MG63 (cell line): ENCODE measurements at regions not wholly inside any gene's neighbourhood (a gene's known extent, or its start where the extent isn't known, plus 50 kb on each side); places are given as distances from the start of the nearest gene placed in this dataset.

Source experiments
- DNase-seq: peaks from one replicate; pipeline ENCODE4 v3.0.0-alpha.2; 2020
- H3K27me3 ChIP-seq: fragments of 250-450 bp; sonication (Bioruptor Pico); 2 replicates; pipeline ENCODE4 v1.5.1; 2020; ENCODE audit warnings: mild to moderate bottlenecking, moderate library complexity
- H3K36me3 ChIP-seq: fragments of 250-450 bp; sonication (Bioruptor Pico); 2 replicates; pipeline ENCODE4 v1.5.1; 2020; ENCODE audit warnings: mild to moderate bottlenecking, moderate library complexity
- H3K4me3 ChIP-seq: fragments of 250-450 bp; sonication (Bioruptor Pico); 2 replicates; pipeline ENCODE4 v1.5.1; 2020; ENCODE audit warnings: mild to moderate bottlenecking, moderate library complexity
- H3K9me3 ChIP-seq: fragments of 250-450 bp; sonication (Bioruptor Pico); 2 replicates; pipeline ENCODE4 v1.5.1; 2020; ENCODE audit warnings: mild to moderate bottlenecking, moderate library complexity

DNA sequence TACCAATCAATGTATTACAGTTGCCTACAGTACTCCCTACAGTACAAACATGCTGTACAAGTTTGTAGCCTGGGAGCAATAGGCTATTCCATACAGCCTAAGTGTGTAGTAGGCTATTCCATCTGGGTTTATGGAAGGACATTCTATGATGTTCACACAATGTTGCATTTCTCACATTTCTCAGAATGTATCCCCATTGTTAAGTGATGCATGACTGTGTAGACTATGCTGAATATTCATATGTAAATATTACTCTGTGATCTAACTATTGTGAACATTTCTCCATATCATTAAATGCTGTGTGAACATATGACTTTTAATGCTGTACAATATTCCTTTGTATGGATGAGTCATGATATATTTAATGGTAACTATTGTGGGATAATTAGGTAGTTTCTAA, 139.2 kb upstream of the ADAMTS9 start:
- no peaks in the 10 kb centered on the region for H3K9me3 ChIP-seq
- no peaks in the 10 kb centered on the region for H3K36me3 ChIP-seq

DNA sequence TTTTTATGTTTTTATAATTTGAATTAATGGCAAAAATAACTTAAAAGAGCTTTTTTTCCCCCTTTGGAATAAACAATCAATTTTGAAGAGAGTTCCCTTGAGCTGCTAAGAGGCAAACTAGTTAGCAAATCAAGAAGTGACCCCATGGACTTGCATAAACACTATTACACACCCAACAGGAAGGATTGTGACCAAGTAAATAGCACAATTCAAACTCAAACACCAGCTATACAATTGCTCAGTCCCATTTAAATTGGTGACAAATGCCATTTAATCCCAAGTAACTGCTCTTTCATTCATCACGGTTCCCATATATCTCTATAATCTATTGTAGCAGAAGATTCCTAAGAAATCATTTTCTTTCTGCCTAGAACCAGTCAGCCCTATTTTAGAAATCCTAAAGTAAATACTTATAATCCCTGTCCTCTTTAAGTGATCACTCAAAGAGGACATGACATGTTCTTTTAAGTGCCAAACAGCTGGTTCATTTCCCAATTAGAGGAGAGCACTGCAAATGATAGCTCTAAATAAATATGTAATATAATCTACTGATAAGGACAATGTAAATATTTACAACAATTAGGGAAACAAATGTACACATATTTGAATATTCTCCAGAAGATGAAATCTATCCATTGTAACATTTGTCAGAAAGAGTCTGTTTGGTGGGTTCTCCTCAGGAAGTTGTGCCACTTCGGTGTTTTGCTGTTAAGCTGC, 137.8 kb upstream of the ADAMTS9 start:
- H3K9me3 ChIP-seq: no peaks in the 10 kb centered on the region
- DNase-seq: no peak

More for the DNA sequence above, 139.2 kb upstream of the ADAMTS9 start:
- DNase-seq: no peak
- Histone ChIP-seq H3K27me3 (no peaks in the 10 kb centered on the region), H3K4me3 (no peak overlapping the region)

DNA sequence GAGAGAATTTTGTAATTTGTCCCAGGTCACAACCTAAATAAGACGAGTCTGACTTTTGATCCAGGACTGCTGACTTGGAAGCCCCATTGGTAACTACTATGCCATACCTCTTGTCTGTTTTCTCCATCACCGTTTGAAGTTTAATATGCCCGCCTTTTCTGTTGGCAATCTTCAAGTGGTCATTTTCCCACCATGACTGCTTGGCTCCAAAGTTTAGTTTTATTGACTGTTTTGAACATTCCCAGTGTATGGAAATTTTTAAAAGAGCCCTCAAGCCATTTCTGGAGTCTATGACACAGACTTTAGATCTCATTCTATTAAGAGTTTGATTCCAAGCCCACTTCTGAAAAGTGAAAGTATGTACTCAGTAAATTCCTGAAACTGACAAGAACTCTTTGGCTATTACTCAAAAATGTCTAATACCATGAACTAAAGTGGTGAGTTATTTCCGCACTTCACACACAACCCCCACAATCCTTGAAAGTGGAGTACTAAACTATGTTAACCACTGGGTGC, 136.7 kb upstream of the ADAMTS9 start:
- Histone ChIP-seq H3K9me3 (no peaks in the 10 kb centered on the region), H3K4me3 (no peak overlapping the region)
- DNase-seq: no peak

More for the DNA sequence above, 137.8 kb upstream of the ADAMTS9 start:
- Histone ChIP-seq H3K4me3 (no peak overlapping the region), H3K36me3 (no peaks in the 10 kb centered on the region), H3K27me3 (no peaks in the 10 kb centered on the region)

DNA sequence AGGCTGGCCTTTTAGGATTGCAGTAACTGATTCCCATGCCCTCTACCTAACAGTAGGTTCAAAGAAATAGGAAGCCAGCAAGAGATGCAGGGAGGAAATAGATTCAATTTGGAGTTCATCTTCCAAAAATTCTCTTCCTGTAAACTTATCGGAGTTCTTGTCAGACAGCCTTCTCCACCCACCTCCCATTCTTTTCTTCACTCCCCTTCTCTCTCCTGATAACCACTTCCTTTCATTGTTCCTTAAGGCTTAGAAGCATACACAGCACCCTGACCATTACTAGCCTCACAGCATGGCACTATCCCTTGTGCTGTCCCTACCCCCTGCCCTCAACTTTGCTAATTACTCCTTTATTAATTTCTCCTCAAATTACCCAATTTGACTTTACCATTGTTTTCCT, 130.4 kb upstream of the ADAMTS9 start:
- Histone ChIP-seq H3K4me3 (no peak overlapping the region), H3K9me3 (no peaks in the 10 kb centered on the region), H3K36me3 (no peaks in the 10 kb centered on the region), H3K27me3 (no peaks in the 10 kb centered on the region)
- no peak for DNase-seq

More for the DNA sequence above, 136.7 kb upstream of the ADAMTS9 start:
- H3K27me3 ChIP-seq: no peaks in the 10 kb centered on the region
- H3K36me3 ChIP-seq: no peaks in the 10 kb centered on the region

DNA sequence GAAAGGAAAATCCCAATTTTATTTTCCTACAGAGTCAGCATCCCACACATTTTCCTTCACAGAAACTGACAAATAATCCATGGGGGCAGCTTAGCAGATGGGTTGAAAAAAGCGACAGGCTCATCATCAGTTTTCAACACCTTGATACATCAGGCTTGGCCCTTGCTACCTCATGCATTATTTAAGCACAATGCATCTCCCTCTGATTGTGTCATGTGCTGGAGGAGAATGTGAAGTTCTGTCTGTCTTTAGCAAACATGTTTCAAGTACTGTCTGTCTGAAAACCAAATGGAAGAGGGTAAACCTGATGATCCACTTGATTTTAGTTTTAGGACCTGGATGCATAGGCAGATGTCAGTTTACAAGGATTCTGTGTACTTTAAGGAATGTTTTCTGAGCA, 128.6 kb upstream of the ADAMTS9 start:
- Histone ChIP-seq H3K4me3 (no peak overlapping the region), H3K36me3 (no peaks in the 10 kb centered on the region), H3K27me3 (no peaks in the 10 kb centered on the region), H3K9me3 (no peaks in the 10 kb centered on the region)
- DNase-seq: no peak

DNA sequence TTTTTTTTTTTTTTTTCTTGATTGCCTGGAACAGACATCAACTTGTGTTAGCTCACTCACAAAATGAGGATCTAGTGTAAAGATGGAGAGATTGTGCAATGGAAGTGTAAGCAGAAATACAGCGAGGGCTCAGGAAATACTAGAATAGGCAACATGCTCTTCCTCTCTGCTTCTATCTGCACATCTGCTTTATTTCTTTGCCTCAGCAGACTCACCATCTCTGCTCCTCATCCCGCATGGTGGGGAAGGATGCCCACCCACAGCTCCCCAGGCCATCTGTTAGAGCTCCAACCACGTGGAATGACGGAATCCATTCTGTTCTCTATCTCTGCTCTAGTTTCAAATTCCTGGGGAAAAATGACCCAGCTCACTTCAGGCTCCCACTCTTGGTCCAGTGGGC, 128.0 kb upstream of the ADAMTS9 start:
- DNase-seq: no peak
- H3K4me3 ChIP-seq: no peak overlapping the region
- H3K36me3 ChIP-seq: no peaks in the 10 kb centered on the region
- H3K9me3 ChIP-seq: no peaks in the 10 kb centered on the region
- no peaks in the 10 kb centered on the region for H3K27me3 ChIP-seq

DNA sequence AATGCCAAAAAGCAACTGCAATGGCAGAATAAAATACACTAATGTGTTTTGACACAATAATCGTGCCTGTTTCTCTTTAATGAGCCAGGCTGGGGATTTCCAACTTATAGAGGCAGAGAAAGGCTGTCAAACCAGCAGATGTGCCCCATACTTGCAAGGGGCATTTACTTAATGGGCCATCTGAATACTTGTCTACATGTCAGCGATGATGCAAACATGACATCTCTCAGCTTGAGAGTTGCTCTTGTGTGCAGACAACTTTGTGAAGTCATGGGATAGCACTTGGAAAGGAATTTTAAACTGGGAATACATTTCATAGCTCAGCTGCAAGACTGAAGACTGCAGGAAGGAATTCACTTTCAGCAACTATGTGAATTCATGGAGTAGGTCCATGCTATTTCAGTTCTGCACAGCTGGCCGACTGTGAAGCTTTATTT, 127.4 kb upstream of the ADAMTS9 start:
- no peak overlapping the region for H3K4me3 ChIP-seq
- no peaks in the 10 kb centered on the region for H3K36me3 ChIP-seq
- no peaks in the 10 kb centered on the region for H3K27me3 ChIP-seq
- H3K9me3 ChIP-seq: no peaks in the 10 kb centered on the region
- DNase-seq: no peak

DNA sequence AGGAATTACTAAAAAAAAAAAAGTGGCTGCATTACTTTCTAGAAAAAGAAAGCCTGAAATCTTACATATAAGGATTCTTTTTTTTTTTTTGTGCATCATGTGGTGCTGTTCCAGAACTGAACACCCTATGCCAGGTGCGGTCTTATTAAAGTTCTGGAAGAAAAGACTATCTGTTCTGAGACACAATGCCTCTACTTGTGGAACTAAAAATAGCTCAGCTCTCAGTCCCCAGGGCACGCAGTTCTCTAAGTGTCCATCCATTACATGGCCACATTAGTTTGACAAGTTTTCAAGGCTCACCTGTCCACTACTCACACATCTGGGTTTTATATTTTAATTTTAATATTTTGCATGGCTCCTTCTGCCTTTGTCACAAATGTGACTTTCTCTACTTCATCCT, 126.6 kb upstream of the ADAMTS9 start:
- Histone ChIP-seq H3K36me3 (no peaks in the 10 kb centered on the region), H3K27me3 (no peaks in the 10 kb centered on the region), H3K4me3 (no peak overlapping the region), H3K9me3 (no peaks in the 10 kb centered on the region)
- no peak for DNase-seq

DNA sequence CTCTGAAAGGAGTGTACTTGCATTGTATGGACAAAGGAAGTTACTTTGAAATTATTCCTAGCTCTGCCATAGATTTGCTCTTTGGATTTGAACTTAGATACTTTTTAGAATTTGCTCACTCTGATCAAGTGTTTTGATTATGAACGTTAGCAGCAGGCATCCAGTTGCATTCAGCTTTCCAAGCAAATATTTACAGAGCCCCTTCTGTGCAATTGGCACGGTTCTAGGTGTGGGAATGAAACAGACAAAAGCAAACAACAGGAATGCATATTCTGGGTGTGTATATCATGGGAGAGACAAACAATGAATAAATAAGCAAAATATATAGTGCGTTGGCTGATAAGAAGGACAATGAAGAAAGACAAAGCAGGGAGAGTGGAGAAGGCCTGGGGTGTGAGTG, 125.5 kb upstream of the ADAMTS9 start:
- Histone ChIP-seq H3K9me3 (no peaks in the 10 kb centered on the region), H3K4me3 (no peak overlapping the region), H3K36me3 (no peaks in the 10 kb centered on the region), H3K27me3 (no peaks in the 10 kb centered on the region)
- no peak for DNase-seq

DNA sequence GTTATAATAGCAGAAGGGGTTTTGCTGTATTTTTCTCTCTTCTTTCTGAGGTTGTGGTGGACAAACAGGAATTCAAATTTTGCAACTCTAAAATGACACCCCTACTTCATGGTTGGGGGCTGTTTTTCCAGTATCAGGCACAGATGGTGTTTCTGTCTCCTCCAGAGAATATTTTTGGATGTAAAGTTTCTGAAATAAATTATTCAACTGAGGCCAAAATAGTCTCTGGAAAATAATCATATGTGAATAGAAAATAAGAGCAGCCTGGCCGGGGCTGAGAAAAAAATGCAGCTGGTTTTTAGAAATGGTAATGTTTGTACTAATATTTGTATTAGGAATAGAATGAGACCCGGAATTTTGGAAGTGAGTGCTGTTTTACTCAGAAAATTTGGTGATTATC, 121.3 kb upstream of the ADAMTS9 start:
- no peaks in the 10 kb centered on the region for H3K27me3 ChIP-seq
- no peaks in the 10 kb centered on the region for H3K36me3 ChIP-seq
- H3K9me3 ChIP-seq: no peaks in the 10 kb centered on the region
- DNase-seq: no peak
- no peak overlapping the region for H3K4me3 ChIP-seq

DNA sequence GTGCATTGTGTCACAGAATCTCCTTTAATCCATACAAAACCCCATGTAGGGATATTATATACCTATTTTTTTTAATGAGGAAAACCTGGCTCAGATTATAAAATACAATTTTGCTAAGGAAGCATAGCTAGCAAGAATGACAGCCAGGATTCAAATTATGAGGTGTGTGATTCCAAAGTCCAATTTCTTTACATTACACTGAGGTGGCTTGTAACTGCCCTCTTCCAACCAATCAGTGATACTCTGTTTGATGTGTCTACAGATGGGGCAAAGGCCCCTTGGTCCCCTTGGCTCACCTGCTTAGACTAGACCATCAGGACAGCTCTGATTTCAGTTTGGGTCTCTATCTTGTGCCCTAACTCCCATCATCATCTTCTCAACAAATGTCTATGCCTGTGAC, 120.3 kb upstream of the ADAMTS9 start:
- Histone ChIP-seq H3K36me3 (no peaks in the 10 kb centered on the region), H3K27me3 (no peaks in the 10 kb centered on the region), H3K4me3 (no peak overlapping the region), H3K9me3 (no peaks in the 10 kb centered on the region)
- no peak for DNase-seq

DNA sequence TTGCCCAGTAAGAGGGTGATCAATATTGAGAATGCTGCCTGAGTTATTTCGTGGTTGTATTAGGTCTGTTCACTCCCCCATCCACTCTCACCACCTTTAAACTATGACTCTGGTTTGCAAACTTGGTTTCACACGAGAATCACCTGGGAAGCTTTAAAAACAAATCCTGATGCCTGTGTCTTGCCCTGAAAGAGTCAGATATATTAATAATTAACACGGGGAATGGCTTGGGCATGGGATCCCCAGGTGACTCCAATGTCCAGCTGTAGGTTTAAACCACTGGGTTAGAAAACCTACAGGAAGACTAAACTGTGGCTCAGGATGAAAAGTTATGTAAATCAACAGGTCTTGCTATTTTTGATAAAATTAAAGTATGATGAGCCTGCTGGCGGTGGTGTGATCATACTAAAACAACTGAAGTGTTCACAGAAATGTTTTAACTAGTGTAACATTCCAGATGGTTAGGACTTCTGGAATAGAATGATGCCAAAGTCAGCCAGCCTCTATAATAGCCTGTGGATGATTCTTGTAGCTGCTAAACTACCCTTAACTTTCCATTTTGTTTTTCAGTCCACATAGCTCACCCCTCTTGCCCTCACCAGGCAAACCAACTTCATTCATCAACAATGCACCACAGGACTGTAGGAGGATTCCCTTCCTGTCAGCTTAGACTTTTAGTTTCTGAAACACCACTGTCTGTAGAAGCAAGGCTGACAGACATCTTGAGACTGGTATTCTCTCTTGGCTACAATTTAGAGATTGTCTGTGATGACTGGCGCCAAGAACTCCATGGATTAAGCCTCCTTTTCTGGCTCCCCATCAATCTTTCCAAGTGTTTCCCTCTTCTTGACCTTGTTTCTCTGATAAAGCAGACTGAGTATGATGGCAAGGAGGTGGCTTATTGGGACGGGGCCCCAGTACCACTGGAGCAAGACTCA, 119.1 kb upstream of the ADAMTS9 start:
- DNase-seq: no peak
- H3K4me3 ChIP-seq: no peak overlapping the region
- H3K36me3 ChIP-seq: no peaks in the 10 kb centered on the region
- H3K9me3 ChIP-seq: no peaks in the 10 kb centered on the region
- no peaks in the 10 kb centered on the region for H3K27me3 ChIP-seq

DNA sequence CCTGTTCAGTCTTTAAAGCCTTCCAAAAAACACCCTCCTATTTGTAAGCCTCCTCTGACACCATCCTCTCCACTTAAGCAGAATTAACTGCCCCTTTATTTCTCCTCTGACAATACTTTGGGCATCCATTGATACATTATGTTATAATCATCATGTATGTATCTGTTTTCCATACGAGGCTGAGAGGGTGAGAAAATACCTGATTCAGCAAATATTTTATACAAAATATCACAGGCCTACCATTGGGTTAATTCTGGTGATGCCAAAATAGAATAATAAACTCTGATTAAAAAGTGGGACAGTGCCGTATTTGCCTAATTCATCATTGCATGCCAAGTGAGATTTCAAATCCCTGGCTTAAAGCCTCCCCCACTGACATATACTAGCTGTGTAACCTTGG, 118.2 kb upstream of the ADAMTS9 start:
- DNase-seq: no peak
- Histone ChIP-seq H3K27me3 (no peaks in the 10 kb centered on the region), H3K9me3 (no peaks in the 10 kb centered on the region), H3K4me3 (no peak overlapping the region), H3K36me3 (no peaks in the 10 kb centered on the region)

DNA sequence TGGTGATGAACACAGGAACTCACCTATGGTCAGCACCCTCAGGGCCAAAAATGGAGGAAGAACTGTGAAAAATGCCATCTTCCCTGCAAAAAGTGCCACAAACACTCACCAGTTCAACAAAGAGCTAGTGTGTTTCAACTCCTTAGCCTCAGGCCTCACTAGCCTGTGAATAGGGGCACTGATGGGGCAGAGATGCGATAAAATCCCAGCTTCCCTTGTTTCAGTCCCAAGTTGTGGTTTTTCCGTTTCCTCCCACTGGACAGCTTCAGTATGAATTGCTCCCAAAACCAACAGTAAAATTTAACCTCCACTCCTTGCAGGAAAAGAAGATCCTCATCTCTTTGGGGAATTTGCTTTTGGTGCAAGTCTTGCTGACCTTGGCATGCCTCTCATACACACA, 117.4 kb upstream of the ADAMTS9 start:
- no peaks in the 10 kb centered on the region for H3K9me3 ChIP-seq
- H3K4me3 ChIP-seq: no peak overlapping the region
- no peaks in the 10 kb centered on the region for H3K36me3 ChIP-seq
- no peaks in the 10 kb centered on the region for H3K27me3 ChIP-seq
- no peak for DNase-seq

DNA sequence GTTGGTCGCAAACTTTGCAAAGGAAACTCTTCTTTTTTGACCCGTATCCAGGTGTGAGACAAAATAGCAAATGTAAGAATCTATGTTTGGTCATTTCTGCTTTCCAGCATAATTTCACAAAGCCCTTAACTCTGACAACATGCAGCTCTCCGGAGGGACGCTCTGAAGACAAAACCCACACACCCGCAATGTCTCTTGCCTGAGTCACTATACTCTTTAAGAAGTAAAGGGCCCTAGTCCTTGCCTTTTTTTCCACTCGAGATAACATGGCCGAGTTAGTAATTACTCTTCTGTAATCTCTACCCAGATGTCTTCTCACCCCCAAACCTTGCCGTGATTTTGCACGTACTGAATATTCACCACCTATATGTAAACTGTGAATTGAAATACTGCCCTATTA, 115.7 kb upstream of the ADAMTS9 start:
- no peaks in the 10 kb centered on the region for H3K27me3 ChIP-seq
- no peak overlapping the region for H3K4me3 ChIP-seq
- DNase-seq: no peak
- H3K9me3 ChIP-seq: no peaks in the 10 kb centered on the region
- H3K36me3 ChIP-seq: no peaks in the 10 kb centered on the region

DNA sequence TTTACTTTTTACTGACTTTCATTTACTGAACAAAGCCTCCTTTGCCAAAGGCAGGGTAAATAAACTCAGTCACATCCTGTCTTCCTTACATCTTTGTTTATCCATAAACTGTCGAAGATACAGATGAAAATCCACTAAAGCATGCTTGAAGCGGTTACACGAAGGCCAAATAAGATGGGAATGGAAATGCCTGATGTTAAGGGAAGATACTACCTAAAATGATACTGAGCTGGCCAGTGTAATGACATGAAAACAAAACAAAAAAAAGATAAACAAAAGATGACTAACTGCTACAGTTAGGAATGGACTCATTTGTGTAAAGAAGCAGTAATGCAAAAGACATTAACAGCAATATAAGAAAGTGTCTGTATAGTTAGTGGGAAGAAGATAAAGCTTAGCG, 114.7 kb upstream of the ADAMTS9 start:
- no peaks in the 10 kb centered on the region for H3K27me3 ChIP-seq
- no peak for DNase-seq
- H3K4me3 ChIP-seq: no peak overlapping the region
- H3K36me3 ChIP-seq: no peaks in the 10 kb centered on the region
- no peaks in the 10 kb centered on the region for H3K9me3 ChIP-seq

DNA sequence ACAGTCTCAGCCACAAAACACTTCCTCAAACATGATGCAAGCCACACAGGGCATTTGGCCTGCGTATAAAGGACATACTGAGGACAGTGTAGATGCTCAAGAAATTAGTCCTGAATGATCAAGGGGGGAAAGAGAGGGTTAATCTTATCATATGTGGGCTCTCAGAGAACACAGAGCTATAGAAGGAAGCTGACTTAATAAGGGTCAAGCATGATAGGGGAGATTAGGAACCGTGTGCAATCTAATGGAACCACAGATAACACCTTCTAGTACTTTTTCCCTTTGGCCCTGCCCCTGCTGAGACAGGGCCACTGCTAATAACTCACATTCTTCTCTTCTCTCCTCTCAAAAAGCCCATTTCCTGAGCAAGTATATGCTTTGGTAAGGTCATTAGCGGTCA, 114.1 kb upstream of the ADAMTS9 start:
- no peak for DNase-seq
- no peaks in the 10 kb centered on the region for H3K27me3 ChIP-seq
- no peaks in the 10 kb centered on the region for H3K36me3 ChIP-seq
- no peak overlapping the region for H3K4me3 ChIP-seq
- no peaks in the 10 kb centered on the region for H3K9me3 ChIP-seq

DNA sequence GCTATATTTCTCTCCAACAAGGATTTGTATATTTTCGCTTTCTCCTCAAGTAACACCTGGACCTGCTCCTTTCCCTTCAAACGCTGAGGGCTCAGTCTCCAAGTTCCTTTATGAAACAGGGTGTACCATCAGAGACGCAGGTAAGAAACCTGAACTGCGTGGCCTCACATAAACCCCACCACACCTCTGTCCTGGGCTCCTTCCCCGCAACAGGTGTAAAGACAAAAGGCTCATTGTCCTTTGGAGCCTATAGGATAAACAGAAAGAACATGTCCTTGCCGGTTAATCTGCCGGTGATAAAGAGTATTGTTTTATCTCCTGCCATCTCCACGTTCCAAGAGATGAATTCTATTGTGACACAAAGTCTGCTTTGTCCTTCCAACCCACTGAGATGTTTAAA, 111.8 kb upstream of the ADAMTS9 start:
- H3K36me3 ChIP-seq: no peaks in the 10 kb centered on the region
- no peaks in the 10 kb centered on the region for H3K27me3 ChIP-seq
- H3K9me3 ChIP-seq: no peaks in the 10 kb centered on the region
- no peak overlapping the region for H3K4me3 ChIP-seq
- DNase-seq: no peak
